Activated B cell treated with CpG ODN at 0.5 μM for 24 hours (primary cell): ENCODE measurements at regions not wholly inside any gene's neighbourhood (a gene's known extent, or its start where the extent isn't known, plus 50 kb on each side); places are given as distances from the start of the nearest gene placed in this dataset.

Experiments used
- ATAC-seq: fragments of 200-7000 bp; cut with Tn5 transposase; one replicate; pipeline ENCODE4 v1.10.0; 2021; ENCODE audit warnings: low read depth, mild to moderate bottlenecking, moderate library complexity
- CTCF ChIA-PET: fragments of 350-600 bp; sonication (Branson Sonifier 250); formaldehyde crosslinking; loops from one replicate; lab custom pipeline; 2021; ENCODE audit warnings: antibody characterized with exemption; lab: Charles Lee
- POLR2A ChIA-PET: fragments of 350-600 bp; sonication (Branson Sonifier 250); formaldehyde crosslinking; loops from one replicate; lab custom pipeline; 2021; ENCODE audit warnings: antibody characterized with exemption; lab: Charles Lee
- DNase-seq: peaks from one replicate; pipeline ENCODE4 v3.0.0; 2022
- H3K27ac Mint-ChIP-seq: one replicate; pipeline ENCODE4 v1.8.0; 2020; ENCODE audit warnings: mixed read lengths
- H3K27me3 Mint-ChIP-seq: one replicate; pipeline ENCODE4 v1.8.0; 2021; ENCODE audit warnings: mixed read lengths
- H3K36me3 Mint-ChIP-seq: one replicate; pipeline ENCODE4 v1.8.0; 2021; ENCODE audit warnings: low read depth, mixed read lengths
- H3K4me1 Mint-ChIP-seq: one replicate; pipeline ENCODE4 v1.8.0; 2021; ENCODE audit warnings: mixed read lengths
- H3K4me3 Mint-ChIP-seq: one replicate; pipeline ENCODE4 v1.8.0; 2020; ENCODE audit warnings: mild to moderate bottlenecking, mixed read lengths
- H3K9me3 Mint-ChIP-seq: one replicate; pipeline ENCODE4 v1.8.0; 2020; ENCODE audit warnings: mixed read lengths
- intact Hi-C: fragments of 100-400 bp; cut with micrococcal nuclease; formaldehyde crosslinking; loops from one replicate; pipeline ENCODE4 v1.15.1; 2024
- TF ChIP-seq, protein P1 (sequence below): fragments of 200-600 bp; IDR thresholded peaks from one replicate; pipeline ENCODE4 v1.8.0; 2022; ENCODE audit warnings: antibody characterized with exemption, mild to moderate bottlenecking

DNA sequence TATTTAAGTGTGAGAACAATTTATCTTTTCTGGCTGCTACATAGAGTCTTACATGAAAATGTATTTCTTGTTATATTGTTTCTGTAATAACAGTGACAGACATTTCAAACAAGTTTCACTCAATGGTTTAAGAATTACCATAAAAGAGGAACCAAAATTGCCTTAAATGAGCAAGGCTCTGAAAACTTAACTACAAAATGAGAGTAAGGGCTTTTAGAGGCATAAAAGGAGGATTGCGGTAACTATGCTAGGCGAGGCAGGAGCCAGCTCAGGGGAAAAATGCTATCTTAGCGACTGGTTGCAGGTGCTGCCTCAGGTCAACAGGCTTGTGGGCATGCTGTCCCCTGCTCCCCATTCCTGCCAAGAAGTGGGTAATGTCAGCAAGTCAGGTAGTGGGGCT lies 81.7 kb upstream of the MSI2 start:
- H3K4me1 Mint-ChIP-seq: no peaks in the 10 kb centered on the region

DNA sequence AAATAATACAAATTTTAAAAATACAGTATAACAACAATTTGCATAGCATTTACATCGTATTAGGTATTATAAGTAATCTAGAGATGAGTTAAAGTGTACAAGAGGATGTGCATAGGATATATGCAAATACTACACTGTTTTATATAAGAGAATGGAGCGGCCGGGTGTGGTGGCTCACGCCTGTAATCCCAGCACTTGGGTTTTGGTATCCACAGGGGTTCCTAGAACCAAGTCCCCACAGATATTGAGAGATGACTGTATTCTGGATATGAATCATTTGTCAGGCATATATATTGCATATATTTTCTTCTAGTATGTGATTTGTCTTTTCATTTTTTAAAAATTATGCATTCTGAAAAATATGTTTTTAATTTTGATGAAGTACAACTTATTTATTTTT lies 77.5 kb upstream of the MSI2 start:
- Mint-ChIP-seq H3K27ac (no peak overlapping the region), H3K27me3 (peaks cover 3% of the 10 kb centered on the region), H3K36me3 (no peaks in the 10 kb centered on the region), H3K9me3 (no peaks in the 10 kb centered on the region), H3K4me3 (no peak overlapping the region), H3K4me1 (no peaks in the 10 kb centered on the region)
- CTCF ChIA-PET: no interaction called here
- intact Hi-C loops: no loop called here
- POLR2A ChIA-PET: no interaction called here
- ATAC-seq (no peak), DNase-seq (no peak)
- TF ChIP-seq, protein P1, sequence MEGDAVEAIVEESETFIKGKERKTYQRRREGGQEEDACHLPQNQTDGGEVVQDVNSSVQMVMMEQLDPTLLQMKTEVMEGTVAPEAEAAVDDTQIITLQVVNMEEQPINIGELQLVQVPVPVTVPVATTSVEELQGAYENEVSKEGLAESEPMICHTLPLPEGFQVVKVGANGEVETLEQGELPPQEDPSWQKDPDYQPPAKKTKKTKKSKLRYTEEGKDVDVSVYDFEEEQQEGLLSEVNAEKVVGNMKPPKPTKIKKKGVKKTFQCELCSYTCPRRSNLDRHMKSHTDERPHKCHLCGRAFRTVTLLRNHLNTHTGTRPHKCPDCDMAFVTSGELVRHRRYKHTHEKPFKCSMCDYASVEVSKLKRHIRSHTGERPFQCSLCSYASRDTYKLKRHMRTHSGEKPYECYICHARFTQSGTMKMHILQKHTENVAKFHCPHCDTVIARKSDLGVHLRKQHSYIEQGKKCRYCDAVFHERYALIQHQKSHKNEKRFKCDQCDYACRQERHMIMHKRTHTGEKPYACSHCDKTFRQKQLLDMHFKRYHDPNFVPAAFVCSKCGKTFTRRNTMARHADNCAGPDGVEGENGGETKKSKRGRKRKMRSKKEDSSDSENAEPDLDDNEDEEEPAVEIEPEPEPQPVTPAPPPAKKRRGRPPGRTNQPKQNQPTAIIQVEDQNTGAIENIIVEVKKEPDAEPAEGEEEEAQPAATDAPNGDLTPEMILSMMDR: no peak

More for the DNA sequence above, 81.7 kb upstream of the MSI2 start:
- DNase-seq: no peak
- ChIA-PET POLR2A (no interaction called here), CTCF (no interaction called here)
- TF ChIP-seq, protein P1: no peak
- no peak overlapping the region for H3K27ac Mint-ChIP-seq
- H3K9me3 Mint-ChIP-seq: no peaks in the 10 kb centered on the region
- H3K36me3 Mint-ChIP-seq: no peaks in the 10 kb centered on the region
- ATAC-seq: no peak
- intact Hi-C loops: no loop called here
- peaks cover 16% of the 10 kb centered on the region for H3K27me3 Mint-ChIP-seq
- no peak overlapping the region for H3K4me3 Mint-ChIP-seq

DNA sequence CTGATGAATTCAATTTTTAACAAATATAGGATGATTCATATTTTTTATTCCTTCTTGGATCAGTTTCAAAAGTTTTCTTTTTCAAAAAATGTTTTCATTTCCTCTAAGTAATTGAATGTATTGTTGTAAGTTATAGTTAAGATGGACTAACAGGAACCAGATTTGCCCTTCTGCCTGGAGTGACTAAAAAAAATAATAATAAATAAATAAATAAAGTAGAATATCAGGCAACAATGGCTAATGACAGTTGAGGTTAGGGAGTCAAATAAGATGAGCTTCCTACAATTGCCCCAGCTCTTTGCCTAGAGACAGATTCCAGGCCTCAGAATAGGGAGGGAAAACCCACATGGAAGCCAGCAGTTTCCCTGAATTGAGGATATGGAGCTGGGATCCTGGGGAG lies 73.7 kb upstream of the MSI2 start:
- Mint-ChIP-seq H3K27me3 (peaks cover 5% of the 10 kb centered on the region), H3K36me3 (no peaks in the 10 kb centered on the region), H3K4me3 (no peak overlapping the region), H3K4me1 (no peaks in the 10 kb centered on the region), H3K27ac (no peak overlapping the region), H3K9me3 (no peaks in the 10 kb centered on the region)
- TF ChIP-seq, protein P1: no peak
- POLR2A ChIA-PET: no interaction called here
- DNase-seq (no peak), ATAC-seq (no peak)
- CTCF ChIA-PET: interaction anchor here (0.6 kb wide), 1 partner anchor 404 kb away, joined by 3 read pairs; no protein-coding TSS in a partner anchor
- intact Hi-C loops: no loop called here

DNA sequence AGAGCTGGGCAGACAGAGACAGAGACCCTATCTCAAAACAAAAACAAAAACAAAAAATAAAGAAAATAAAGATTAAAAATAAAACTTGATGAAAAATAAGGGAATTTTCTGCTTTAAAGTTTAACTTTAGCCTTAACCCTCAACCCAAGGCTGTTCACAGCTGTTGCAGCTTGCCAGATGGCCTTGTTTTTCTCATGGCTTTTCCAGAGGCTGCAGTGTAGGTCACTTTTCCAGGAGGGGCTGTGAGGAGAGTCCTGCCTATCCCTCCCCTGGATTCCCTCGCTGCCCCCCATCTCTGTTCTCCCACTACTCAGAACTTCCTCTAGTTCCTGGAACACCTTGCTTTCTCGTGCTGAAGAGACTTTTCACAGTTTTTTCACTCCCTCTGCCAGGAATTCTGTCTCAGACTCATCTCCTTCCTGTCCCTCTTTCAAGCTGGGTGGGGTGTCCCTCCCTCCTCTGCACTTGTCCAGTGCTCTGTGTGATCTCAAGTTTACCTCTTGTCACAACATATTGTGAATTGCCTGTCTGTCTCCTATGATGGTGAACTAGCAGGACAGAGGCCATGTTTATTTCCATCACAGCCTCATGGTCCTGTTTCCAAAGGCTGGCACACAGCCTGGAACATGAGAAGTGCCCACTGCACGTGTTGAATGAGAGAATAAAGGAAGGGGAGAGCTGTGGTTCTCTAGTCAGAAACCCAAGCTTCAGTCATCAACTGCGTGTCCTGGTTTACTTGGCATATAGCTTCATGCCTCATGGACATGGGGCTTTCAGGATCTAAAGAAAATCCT lies 69.9 kb upstream of the MSI2 start:
- H3K27ac Mint-ChIP-seq: no peak overlapping the region
- CTCF ChIA-PET: no interaction called here
- TF ChIP-seq, protein P1: no peak

DNA sequence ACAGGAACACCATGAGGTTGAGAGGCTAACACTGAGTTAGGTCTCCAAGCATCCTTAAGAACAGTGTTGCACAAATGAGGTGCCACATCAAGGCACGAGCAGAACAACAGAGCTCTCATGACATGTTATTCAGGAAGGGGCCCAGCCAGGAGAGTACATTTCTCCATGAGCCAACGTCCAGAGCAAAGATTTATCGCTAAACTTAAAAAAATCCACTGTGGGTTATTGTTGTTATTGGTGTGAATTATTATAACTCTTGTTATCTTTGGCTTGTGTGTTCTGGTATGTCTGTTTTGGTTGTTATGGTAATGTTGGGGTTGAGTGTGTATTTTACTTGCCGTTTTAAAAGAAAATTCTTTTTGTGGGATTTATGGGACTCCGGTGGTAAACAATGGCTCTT lies 68.9 kb upstream of the MSI2 start:
- TF ChIP-seq, protein P1: no peak
- Mint-ChIP-seq H3K4me1 (no peaks in the 10 kb centered on the region), H3K36me3 (no peaks in the 10 kb centered on the region), H3K27me3 (peaks cover 14% of the 10 kb centered on the region), H3K9me3 (no peaks in the 10 kb centered on the region), H3K27ac (no peak overlapping the region), H3K4me3 (no peak overlapping the region)
- intact Hi-C loops: no loop called here
- ChIA-PET CTCF (no interaction called here), POLR2A (no interaction called here)
- ATAC-seq (no peak), DNase-seq (no peak)

More for the DNA sequence above, 69.9 kb upstream of the MSI2 start:
- ATAC-seq: no peak
- H3K9me3 Mint-ChIP-seq: no peaks in the 10 kb centered on the region
- H3K4me3 Mint-ChIP-seq: no peak overlapping the region
- H3K4me1 Mint-ChIP-seq: no peaks in the 10 kb centered on the region
- intact Hi-C loops: no loop called here
- H3K36me3 Mint-ChIP-seq: no peaks in the 10 kb centered on the region
- DNase-seq: no peak
- H3K27me3 Mint-ChIP-seq: peaks cover 11% of the 10 kb centered on the region
- POLR2A ChIA-PET: no interaction called here
